GM18502 (cell line): ENCODE measurements at regions not wholly inside any gene's neighbourhood (a gene's known extent, or its start where the extent isn't known, plus 50 kb on each side); places are given as distances from the start of the nearest gene placed in this dataset.

ENCODE experiments used
- ATAC-seq: cut with Tn5 transposase; IDR thresholded peaks from one replicate; pipeline ENCODE4 v1.9.1; 2021; ENCODE audit warnings: mild to moderate bottlenecking; ENCODE audit not compliant: unreplicated experiment, poor library complexity

DNA sequence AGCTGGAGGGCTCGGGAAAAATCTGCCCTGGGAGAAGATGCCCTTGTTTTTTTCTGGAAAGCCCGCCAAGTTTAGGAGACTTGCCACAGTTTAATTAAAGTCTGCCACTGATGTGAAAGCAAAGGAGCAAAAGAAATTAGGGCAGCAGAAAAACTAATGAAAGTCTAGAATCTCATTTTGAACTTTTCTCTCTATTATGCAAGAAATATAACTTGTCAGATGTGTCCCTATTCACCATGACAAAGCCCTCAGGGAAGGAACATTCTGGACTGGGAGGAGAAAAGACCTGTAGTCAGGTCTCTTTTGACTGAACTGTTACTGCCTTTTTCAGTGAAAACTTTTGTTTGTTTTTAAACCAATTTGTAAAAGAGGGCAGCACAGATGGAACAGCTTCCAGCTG lies 715.5 kb downstream of the SORCS3 start:
- no peak for ATAC-seq

DNA sequence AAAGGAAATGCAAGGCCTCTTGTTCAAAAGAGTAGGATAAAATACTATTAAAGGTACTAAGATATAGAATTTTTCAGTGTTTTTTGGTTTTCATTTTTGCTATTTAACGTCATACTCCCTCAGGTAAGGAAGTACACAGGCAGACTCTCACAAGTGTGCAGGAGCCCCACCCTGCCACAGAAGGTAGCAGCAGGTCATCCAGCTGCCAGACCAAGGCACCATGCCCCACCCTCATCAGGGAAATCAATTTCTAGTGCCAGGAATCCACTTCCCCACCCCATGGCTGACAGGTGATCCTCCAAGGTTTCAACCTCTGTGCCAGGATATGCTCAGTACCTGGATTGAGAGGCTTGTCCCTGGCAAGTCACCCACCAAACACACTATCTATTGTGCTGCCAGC lies 712.9 kb downstream of the SORCS3 start:
- no peak for ATAC-seq

DNA sequence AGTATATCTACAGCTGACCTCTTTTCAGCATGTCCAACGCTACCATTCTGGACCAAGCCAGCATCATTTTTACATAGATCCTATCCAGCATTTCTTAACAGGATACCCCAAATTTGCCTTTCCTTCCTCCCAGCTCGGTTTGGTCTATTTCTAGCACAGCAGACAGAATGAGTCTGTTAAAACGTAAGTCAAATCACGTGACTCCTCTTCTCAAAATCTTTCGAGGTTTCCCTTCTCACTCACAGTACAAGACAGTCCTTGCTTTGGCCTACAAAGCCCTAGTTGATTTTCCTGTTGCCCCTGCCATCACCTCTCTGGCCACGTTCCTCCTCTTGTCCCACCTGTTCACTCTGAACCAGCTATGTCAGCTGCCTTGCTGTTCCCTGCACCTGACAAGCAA lies 711.7 kb downstream of the SORCS3 start:
- ATAC-seq = no peak

- ATAC-seq = no peak
Observed at GRCh38 chr10:105352281-105352680, 711.2 kb downstream of the SORCS3 start.

GRCh38 chr10:105351187-105351586 lies 710.1 kb downstream of the SORCS3 start:
- ATAC-seq = no peak

DNA sequence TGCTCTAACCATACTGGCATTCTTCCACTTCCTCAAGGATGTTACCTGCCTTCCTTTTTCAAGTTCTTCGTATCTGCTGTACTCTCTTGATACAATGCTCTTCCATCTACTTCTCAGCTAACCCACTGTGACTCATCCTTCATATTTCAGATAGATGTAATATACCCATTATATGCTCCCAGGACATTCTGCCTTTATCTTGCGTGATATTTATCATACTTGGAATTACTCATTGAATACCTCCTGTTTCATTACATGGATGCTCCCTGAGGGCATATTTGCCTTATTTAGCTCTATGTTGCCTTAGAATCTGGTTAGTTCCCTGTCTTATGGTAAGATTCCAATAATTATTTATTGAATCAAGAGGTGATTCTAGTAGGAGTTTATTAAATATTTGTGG lies 706.4 kb downstream of the SORCS3 start:
- no peak for ATAC-seq

DNA sequence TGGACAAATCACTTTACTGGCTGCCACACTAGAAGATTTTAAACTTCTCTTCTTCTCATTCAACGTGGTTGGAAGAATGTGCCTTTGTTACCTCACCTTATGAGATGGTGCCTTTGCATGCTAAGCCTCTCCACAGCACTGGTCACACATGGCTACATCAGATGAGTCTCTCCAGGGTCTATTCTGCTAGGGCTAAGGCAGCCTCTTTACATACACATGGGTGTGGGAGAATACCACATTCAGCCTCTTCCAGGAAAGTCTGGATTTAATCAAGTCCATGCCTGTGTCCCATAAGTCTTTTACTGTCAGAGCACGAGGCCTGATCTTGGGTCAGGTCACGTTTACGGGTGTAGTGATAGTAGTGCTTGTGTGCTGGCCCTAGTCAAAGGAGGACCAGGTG lies 701.5 kb downstream of the SORCS3 start:
- ATAC-seq = no peak

- no peak for ATAC-seq
Observed at GRCh38 chr10:105339669-105340068, 698.6 kb downstream of the SORCS3 start.

DNA sequence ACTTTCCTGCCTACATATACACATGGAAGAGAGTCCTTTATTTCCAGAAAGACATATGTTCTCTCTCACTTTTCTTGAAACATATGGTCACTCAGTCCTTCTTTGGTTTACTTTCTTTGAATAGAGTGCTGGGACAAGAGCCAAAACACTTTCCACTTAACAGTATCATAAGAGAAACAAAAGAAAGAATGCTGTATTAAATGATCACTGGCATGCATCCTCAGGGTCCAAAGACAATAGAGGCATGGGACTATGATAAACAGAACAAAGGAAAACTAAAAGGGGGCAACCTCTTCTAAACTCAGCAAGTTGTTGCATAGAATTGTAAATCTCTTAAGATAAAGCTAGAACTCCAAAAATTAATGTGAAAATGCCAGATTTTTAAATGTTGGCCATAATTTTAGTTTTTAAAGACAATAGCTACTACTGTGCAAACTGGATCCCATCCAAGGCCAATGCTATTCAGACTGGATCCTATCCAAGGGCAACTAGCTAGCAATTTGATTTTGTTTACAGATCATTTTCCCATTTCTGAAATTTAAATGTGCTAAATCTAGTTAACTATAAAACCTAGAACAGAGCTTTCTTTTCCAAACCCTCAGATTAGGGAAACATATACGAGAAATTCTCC lies 687.5 kb downstream of the SORCS3 start:
- no peak for ATAC-seq
